GM04503 (cell line): ENCODE measurements at regions not wholly inside any gene's neighbourhood (a gene's known extent, or its start where the extent isn't known, plus 50 kb on each side); places are given as distances from the start of the nearest gene placed in this dataset.
"Not testable (repeated sequence)": the region's sequence is repeated elsewhere in the genome, so short reads cannot be mapped to it uniquely, and the experiment has no call there.

ENCODE experiments used
- DNase-seq: peaks from one replicate; pipeline ENCODE4 v3.0.0-alpha.2; 2012; ENCODE audit warnings: low read depth

DNA sequence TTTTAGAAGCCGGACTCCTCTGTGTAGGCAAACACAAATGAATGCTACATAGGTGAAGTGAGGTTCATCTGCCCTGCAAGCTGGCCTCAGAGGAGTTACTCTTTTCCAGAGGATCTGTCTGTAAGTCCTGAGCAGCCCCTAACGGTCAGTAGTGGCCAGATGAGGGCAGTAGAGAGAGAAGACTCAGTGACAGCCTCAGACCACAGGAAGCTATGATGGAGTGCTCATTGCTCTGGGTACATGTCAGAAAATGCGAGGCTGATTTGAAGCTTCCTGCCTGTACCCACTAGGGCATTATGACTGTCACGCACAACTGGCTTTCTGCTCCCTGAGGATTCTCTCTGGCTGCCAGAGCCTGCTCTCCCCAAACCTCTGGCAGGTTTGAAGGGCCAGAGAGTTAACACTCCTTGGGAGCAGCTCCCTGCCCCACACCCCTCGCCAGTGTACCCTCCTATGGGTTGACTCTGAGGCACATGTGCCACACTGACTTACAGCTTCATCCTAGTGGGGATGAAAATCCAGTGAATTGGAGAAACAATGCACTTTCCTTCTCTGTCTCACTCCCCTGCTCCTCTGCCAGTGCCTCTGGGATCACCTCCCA is 141.5 kb downstream of the GABRG2 start:
- no peak for DNase-seq

DNA sequence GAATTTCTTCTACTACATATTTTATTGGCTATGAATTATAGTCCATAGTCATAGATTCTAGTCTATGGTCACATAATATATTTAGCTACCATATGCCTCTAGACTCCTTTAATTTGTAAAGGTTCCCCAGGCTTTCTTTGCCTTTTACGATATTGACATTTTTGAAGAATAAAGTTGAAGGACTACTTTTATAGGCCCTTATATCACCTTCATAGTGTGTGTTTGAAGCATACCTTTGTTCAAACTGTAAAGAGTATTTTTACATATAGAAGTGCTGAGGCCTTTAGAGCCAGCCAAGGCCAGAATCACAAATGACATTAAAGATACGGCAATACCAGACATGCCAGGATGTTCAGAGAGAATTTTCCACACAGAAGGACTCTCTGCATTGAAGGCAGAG is 147.0 kb downstream of the GABRG2 start:
- no peak for DNase-seq

- no peak for DNase-seq
Observed at GRCh38 chr5:162217037-162217436, 149.5 kb downstream of the GABRG2 start.

DNA sequence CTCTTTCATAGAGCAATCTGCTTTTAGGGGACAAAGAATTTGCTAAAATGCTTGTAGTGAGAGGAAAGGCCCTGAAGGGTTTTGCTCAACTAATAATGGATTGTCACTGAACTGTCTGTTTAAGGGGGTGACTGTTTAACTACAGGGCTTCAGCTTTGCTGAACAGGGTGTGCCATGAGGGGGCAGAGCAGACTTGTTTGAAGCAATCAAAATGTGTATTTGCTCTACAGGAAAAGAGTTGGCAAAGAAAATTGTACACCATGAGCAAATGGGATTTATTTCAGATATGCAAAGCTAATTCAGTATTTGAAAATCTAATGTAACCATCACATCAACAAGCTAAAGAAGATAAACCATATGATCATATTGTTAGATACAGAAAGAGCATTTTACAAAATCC is 154.3 kb downstream of the GABRG2 start:
- DNase-seq = no peak

DNA sequence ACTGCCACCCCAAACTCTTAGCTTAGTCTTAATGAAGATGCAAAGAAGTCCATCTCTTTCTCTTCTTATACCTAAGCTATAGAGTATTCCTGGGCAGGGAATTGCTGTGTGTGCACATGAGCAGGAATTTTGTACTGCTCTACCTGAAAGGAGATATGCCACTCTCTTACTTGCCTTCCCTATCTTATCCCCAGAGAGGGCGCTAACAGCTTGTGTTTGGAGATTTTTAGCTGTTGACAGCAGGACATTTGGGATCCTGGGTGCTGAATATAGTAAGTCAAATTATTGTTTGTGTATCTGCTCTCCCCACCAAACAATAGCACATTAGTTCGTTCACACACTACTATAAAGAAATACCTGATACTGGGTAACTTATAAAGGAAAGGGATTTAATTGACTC is 159.5 kb downstream of the GABRG2 start:
- DNase-seq = no peak

GRCh38 chr5:162230348-162230747 is 162.8 kb downstream of the GABRG2 start:
- no peak for DNase-seq

DNA sequence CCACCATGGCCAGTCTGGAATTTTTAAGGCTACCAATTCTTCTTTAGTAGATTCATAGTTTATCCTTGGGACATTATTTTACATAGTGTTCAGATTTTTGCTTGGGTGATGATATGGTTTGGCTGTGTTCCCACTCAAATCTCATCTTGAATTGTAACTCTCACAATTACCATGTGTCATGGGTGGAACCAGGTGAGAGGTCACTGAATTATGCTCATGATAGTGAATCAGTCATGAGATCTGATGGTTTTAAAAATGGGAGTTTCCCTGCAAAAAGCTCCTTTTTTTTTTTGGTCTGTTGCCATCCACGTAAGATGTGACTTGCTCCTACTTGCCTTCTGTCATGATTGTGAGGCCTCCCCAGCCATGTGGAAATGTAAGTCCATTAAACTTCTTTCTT is 163.9 kb downstream of the GABRG2 start:
- DNase-seq = no peak

DNA sequence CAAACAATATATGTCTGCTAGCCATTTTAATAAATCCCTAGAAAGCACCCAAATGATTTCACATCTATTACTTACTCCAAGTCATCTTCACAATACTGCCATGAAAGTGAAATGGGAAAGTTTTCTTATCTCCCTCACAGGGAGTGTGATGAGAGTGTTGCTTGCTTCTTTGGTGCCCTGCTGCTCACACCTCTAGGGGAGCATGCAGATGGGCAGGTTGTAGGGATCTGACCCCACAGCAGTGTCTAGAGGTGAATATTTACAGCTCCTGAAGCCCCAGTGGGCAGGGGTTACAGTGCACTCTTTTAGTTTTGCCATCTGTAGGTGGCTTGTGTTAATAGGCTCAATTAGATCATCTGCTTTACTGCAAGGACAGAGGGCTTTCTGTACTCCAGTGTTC is 173.2 kb downstream of the GABRG2 start:
- DNase-seq = no peak

GRCh38 chr5:162242416-162242815 is 174.8 kb downstream of the GABRG2 start:
- no peak for DNase-seq

DNA sequence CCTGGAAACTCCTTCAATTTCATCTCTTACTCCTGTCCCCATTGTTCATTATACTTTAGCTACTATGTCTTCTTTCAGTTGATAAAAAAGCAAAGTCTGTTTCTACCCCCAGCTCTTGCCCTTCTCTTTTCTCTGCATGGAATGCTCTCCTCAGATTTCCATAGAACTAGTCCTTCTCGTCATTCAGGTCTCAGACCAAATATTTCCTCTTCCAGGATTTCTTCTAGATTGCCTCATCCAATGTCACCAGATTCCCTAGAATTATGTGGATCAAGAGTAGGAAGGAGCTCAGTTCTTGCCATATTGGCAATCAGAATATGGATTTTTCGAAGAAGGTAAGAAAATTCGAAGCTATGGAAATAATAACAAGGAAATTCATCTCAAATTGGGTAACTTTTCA is 176.1 kb downstream of the GABRG2 start:
- no peak for DNase-seq

- DNase-seq = no peak
Observed at GRCh38 chr5:162248107-162248713, 180.6 kb downstream of the GABRG2 start.

- DNase-seq = no peak
Observed at GRCh38 chr5:162256711-162257110, 189.1 kb downstream of the GABRG2 start.

GRCh38 chr5:162268694-162269481 is 201.3 kb downstream of the GABRG2 start:
- no peak for DNase-seq

DNA sequence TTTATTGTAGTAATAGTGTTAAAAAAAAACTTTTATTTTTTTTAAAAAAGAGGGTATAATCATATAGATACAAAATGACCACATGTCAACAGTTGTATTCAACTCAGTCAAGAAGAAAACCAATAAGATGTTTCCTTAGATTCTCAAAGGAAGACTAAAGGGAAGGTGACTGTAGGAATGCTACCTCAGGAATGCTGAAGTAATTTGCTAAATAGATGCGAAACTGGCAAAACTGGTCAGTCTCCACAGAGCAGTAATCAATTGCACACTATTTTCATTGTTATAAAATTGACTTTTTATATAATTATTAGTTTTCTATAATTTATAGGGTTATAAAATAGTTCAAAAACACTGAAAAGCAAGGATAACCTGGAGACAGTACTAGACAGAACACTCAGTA is 204.8 kb downstream of the GABRG2 start:
- no peak for DNase-seq

DNA sequence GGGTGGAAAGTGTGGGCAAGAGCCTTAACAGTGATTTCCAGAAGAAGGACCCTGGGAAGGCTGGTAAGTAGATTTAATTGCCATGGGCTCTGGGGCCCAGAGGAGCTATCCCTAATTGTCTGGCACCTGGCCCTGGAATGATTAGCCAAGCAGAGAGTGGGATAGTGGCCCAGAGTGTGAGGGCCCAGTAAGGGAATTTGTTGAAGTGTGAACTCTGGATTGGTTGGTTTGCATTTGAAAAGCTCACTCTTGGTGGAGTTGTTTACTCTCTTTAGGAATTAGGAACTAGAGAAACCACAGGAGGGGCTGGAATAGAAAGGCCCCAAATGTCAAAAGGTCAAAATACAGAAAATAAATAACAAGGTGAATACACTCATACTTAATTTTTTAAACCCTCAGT is 207.1 kb downstream of the GABRG2 start:
- no peak for DNase-seq

DNA sequence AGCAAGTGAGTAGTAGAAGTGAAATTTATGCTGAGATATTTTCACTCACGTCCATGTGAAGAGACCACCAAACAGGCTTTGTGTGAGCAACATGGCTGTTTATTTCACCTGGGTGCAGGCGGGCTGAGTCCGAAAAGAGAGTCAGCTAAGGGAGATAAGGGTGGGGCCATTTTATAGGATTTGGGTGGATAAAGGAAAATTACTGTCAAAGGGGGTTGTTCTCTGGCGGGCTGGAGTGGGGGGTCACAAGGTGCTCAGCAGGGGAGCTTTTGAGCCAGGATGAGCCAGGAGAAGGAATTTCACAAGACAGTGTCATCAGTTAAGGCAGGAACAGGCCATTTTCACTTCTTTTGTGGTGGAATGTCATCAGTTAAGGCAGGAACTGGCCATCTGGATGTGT is 207.8 kb downstream of the GABRG2 start:
- DNase-seq = not testable (repeated sequence)

- no peak for DNase-seq
Observed at GRCh38 chr5:162282191-162282590, 214.6 kb downstream of the GABRG2 start.

- DNase-seq = no peak
Observed at GRCh38 chr5:162283609-162284008, 216.0 kb downstream of the GABRG2 start.

DNA sequence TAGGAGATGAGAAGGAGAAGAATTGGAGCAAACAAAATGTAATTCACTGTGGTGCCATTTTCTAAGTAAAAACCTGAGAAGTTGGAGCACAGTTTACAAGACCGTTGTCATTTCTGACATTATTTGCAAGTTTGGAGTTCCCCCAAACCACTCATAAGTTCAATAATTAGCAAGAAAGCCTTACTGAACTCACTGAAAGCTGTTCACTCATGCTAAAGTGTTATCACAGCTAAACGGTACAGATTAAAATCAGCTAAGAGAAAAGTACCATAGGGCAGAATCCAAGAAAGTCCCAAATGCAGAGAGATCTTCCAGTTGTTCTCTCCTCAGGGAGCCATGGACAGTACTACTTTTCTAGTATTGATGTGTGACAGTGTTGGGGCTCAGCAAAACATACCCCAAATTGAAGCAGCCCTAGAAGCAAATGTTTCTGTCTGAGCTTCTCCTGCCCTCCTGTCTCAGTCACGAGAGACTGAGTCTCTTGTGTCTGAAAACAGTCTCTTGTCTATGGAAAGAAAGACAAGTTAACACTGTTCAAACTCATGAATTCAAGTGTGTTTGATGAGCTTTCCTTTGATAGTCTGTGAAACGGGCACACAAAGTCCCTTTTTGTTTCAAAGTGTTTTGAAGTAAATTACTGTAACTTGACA is 221.2 kb downstream of the GABRG2 start:
- no peak for DNase-seq

GRCh38 chr5:162289489-162289888 is 221.9 kb downstream of the GABRG2 start:
- no peak for DNase-seq

GRCh38 chr5:162299793-162300192 is 232.2 kb downstream of the GABRG2 start:
- DNase-seq = no peak

GRCh38 chr5:162301356-162301755 is 233.8 kb downstream of the GABRG2 start:
- DNase-seq = no peak

DNA sequence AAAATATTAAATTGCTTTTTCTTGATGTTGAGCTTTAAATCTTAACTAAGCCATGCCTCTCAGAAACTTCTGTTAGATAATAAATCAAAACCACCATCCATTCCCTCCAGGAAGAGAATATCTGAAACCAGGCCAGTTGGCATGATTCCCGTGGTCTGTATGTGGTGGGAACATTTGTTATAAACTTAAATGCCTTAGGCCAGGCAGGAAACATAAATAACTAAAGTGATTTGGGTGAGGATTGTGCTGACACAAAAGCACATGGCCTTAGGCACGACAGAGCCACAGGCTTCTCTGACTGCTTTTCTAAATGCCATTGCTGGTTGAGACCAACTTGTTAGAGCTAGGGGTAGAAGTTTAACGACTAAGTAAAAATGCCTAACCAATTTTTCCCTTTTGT is 255.9 kb downstream of the GABRG2 start:
- DNase-seq = no peak
